HepG2 (cell line): ENCODE measurements at regions not wholly inside any gene's neighbourhood (a gene's known extent, or its start where the extent isn't known, plus 50 kb on each side); places are given as distances from the start of the nearest gene placed in this dataset.
"Not testable (repeated sequence)": the region's sequence is repeated elsewhere in the genome, so short reads cannot be mapped to it uniquely, and the experiment has no call there.

ENCODE experiments used
- ATAC-seq: fragments of 200-7000 bp; cut with Tn5 transposase; 3 replicates; pipeline ENCODE4 v1.9.1; 2020; ENCODE audit warnings: mild to moderate bottlenecking, moderate library complexity
- BruUV-seq: library from RNA; stranded (reverse); fragments of 400-500 nt; replicated peaks from 2 replicates; lab custom pipeline; 2021; lab: Mats Ljungman, UMichigan
- CTCF ChIA-PET: fragments of 300-600 bp; formaldehyde crosslinking; extraction: SDS; loops from one replicate; lab custom pipeline; 2021; ENCODE audit warnings: low total read pairs, inconsistent platforms, low intra/inter-chr PET ratio; lab: Yijun Ruan, JAX
- POLR2A ChIA-PET: fragments of 350-600 bp; sonication (Branson Sonifier 250); formaldehyde crosslinking; loops from one replicate; lab custom pipeline; 2020; ENCODE audit warnings: antibody characterized with exemption, inconsistent platforms; lab: Yijun Ruan, JAX
- DNase-seq: peaks from one replicate; pipeline ENCODE4 v3.0.0-alpha.2; 2015; ENCODE audit warnings: low spot score
- FAIRE-seq: peaks from 3 replicates; lab custom pipeline; 2011; peaks lifted over from hg19 to GRCh38; lab: Jason Lieb, UNC
- H2AFZ ChIP-seq: one replicate; pipeline ENCODE4 v1.6.1; 2011; ENCODE audit warnings: low read length, inconsistent platforms
- H3K27ac ChIP-seq: fragments of 300-600 bp; 3 replicates; pipeline ENCODE4 v1.8.0; 2011; ENCODE audit warnings: mixed run types, mild to moderate bottlenecking, mixed read lengths, low read length, inconsistent platforms; ENCODE audit not compliant: insufficient read depth; ENCODE audit errors: extremely low read length
- H3K27me3 ChIP-seq, 2 experiments: fragments of 200-600 bp in 1 of 2; 2 replicates in 1 of 2; 3 replicates in 1 of 2; pipeline versions ENCODE4 v1.6.0 to v1.8.0; 2011; ENCODE audit warnings: low read length in 2 of 2, mild to moderate bottlenecking in 2 of 2, moderate library complexity in 2 of 2, inconsistent platforms in 1 of 2; ENCODE audit not compliant: insufficient read depth in 2 of 2, control insufficient read depth in 1 of 2
- H3K36me3 ChIP-seq, 2 experiments: fragments of 200-600 bp in 1 of 2; replicated peaks in 1 of 2; 2 replicates in 1 of 2; 3 replicates in 1 of 2; pipeline versions ENCODE4 v1.5.1 to v1.8.0; 2011; ENCODE audit warnings: low read length in 2 of 2, inconsistent platforms in 1 of 2; ENCODE audit not compliant: insufficient read depth in 2 of 2, control insufficient read depth in 1 of 2
- H3K4me1 ChIP-seq: 2 replicates; pipeline ENCODE4 v1.5.1; 2012; ENCODE audit warnings: low read length, inconsistent platforms; ENCODE audit not compliant: insufficient read depth
- H3K4me2 ChIP-seq: 2 replicates; pipeline ENCODE4 v1.6.0; 2011; ENCODE audit warnings: low read depth, low read length, inconsistent platforms
- H3K4me3 ChIP-seq, 3 experiments: fragments of 200-600 bp in 1 of 3; sonication (generic), shearing (Covaris generic) in 1 of 3; replicated peaks in 1 of 3; 2 replicates each; pipeline ENCODE4 v1.5.1; 2011 to 2016; ENCODE audit warnings: low read length in 3 of 3, inconsistent platforms in 2 of 3, low read depth in 2 of 3, mild to moderate bottlenecking in 2 of 3, control low read depth in 1 of 3, mixed read lengths in 1 of 3; ENCODE audit not compliant: insufficient read depth in 1 of 3
- H3K79me2 ChIP-seq: one replicate; pipeline ENCODE4 v1.6.1; 2011; ENCODE audit warnings: low read length, inconsistent platforms; ENCODE audit not compliant: insufficient read depth
- H3K9ac ChIP-seq: 2 replicates; pipeline ENCODE4 v1.6.0; 2011; ENCODE audit warnings: mild to moderate bottlenecking, low read depth, low read length, inconsistent platforms; ENCODE audit not compliant: insufficient read depth
- H3K9me3 ChIP-seq: 2 replicates; pipeline ENCODE4 v1.5.1; 2012; ENCODE audit warnings: mild to moderate bottlenecking, low read length
- H4K20me1 ChIP-seq: 2 replicates; pipeline ENCODE4 v1.6.0; 2011; ENCODE audit warnings: inconsistent platforms, mild to moderate bottlenecking, low read length, moderate library complexity; ENCODE audit not compliant: insufficient read depth
- WGBS: methylation state at CpG from one replicate; pipeline ENCODE4 v1.1.6; 2017; ENCODE audit warnings: low lambda C conversion rate; 5-methylcytosine and 5-hydroxymethylcytosine counted together
- in situ Hi-C: cut with HindIII; loops from 2 replicates; pipeline ENCODE4 v1.10.0; 2017; ENCODE audit warnings: low pct_unique_long_range_greater_than_20kb; ENCODE audit not compliant: extremely low pct_ligation_motif_present
- intact Hi-C: fragments of 100-400 bp; cut with micrococcal nuclease; formaldehyde crosslinking; loops from one replicate; pipeline ENCODE4 v1.10.0; 2022; ENCODE audit not compliant: unreplicated experiment

GRCh38 chr13:52303098-52303497, 102.9 kb downstream of the THSD1 start:
- H3K4me3 ChIP-seq, BruUV-seq, H4K20me1 ChIP-seq, FAIRE-seq, intact Hi-C loops, H2AFZ ChIP-seq, DNase-seq, H3K4me1 ChIP-seq, H3K79me2 ChIP-seq, H3K9ac ChIP-seq, POLR2A ChIA-PET, in situ Hi-C loops, H3K4me2 ChIP-seq, H3K27ac ChIP-seq, ATAC-seq, CTCF ChIA-PET, H3K36me3 ChIP-seq, H3K9me3 ChIP-seq, H3K27me3 ChIP-seq: not testable (repeated sequence)
- 60% methylated on average over 1 of the region's 1 CpG for WGBS

GRCh38 chr13:52302688-52303087, 103.3 kb downstream of the THSD1 start:
- FAIRE-seq, POLR2A ChIA-PET, in situ Hi-C loops: not testable (repeated sequence)

GRCh38 chr13:52301810-52302400, 104.1 kb downstream of the THSD1 start:
- in situ Hi-C loops, CTCF ChIA-PET, POLR2A ChIA-PET, H4K20me1 ChIP-seq, ATAC-seq, H3K79me2 ChIP-seq, H3K36me3 ChIP-seq, FAIRE-seq, DNase-seq, H2AFZ ChIP-seq, H3K4me2 ChIP-seq, H3K9me3 ChIP-seq, H3K4me1 ChIP-seq, intact Hi-C loops, H3K27me3 ChIP-seq, H3K4me3 ChIP-seq, H3K27ac ChIP-seq, BruUV-seq, H3K9ac ChIP-seq: not testable (repeated sequence)
- WGBS, result no CpG with 5 or more reads among the region's 4 CpGs

More at GRCh38 chr13:52302688-52303087, 103.3 kb downstream of the THSD1 start:
- H3K36me3 ChIP-seq, H3K79me2 ChIP-seq, H3K4me3 ChIP-seq, CTCF ChIA-PET, H3K9ac ChIP-seq, H2AFZ ChIP-seq, H3K9me3 ChIP-seq, H3K27ac ChIP-seq, ATAC-seq, H3K27me3 ChIP-seq, BruUV-seq, DNase-seq, H3K4me2 ChIP-seq, H3K4me1 ChIP-seq, H4K20me1 ChIP-seq, intact Hi-C loops: not testable (repeated sequence)
- 80% methylated on average over 1 of the region's 6 CpGs for WGBS

- CTCF ChIA-PET, H3K27ac ChIP-seq, H3K4me2 ChIP-seq, intact Hi-C loops, POLR2A ChIA-PET, H3K9me3 ChIP-seq, BruUV-seq, ATAC-seq, H3K9ac ChIP-seq, DNase-seq, H3K36me3 ChIP-seq, in situ Hi-C loops, FAIRE-seq, H3K79me2 ChIP-seq, H2AFZ ChIP-seq, H3K4me3 ChIP-seq, H3K4me1 ChIP-seq, H3K27me3 ChIP-seq, H4K20me1 ChIP-seq: not testable (repeated sequence)
- WGBS, result 0% methylated on average over 4 of the region's 5 CpGs
Observed at GRCh38 chr13:52298079-52298661, 107.8 kb downstream of the THSD1 start.
